ENCODE measurements at regions not wholly inside any gene's neighbourhood (a gene's known extent, or its start where the extent isn't known, plus 50 kb on each side); places are given as distances from the start of the nearest gene placed in this dataset.

DNA sequence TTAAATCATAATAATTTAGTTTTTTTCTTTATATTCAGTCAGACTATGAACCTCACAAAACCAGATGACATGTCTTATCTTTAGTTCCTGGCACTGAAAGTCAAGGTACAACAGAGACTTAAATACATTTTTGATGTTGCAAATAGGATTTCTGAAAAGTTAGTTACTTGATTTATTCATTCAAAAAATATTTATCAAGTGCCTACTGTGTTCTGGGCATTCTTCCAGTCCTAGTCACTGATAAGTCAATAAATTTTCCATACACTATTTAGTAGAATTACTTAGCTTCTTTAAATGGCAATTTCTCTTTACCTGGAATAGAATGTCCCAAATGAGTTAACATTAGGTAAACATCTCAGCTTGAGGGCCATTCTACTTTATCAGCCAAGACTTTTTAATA lies 938.3 kb upstream of the PCDH9 start:
- FAIRE-seq (no peak), ATAC-seq (no peak), DNase-seq (ENCODE audit: low read depth, low spot score) (no peak)
- Histone ChIP-seq H2AFZ (ENCODE audit: control insufficient read depth, low read depth, low read length) (no peak overlapping the region), H3K4me2 (ENCODE audit: control insufficient read depth, insufficient read depth) (no peak overlapping the region), H3K27me3 (replicated peaks in 1 of 2; ENCODE audit: control insufficient read depth in 2 of 2, insufficient read depth in 2 of 2, low read length in 1 of 2) (no peaks in the 10 kb centered on the region), H3K36me3 (ENCODE audit: control insufficient read depth in 2 of 2, insufficient read depth in 2 of 2, low read length in 1 of 2) (no peaks in the 10 kb centered on the region), H4K20me1 (ENCODE audit: control insufficient read depth, insufficient read depth) (no peaks in the 10 kb centered on the region), H3K9me3 (replicated peaks; ENCODE audit: control insufficient read depth, insufficient read depth, low read length) (no peaks in the 10 kb centered on the region), H3K4me3 (no peak overlapping the region), H3K27ac (ENCODE audit: control insufficient read depth, insufficient read depth) (no peak overlapping the region), H3K9ac (ENCODE audit: control insufficient read depth, insufficient read depth, low read length) (no peak overlapping the region), H3K79me2 (ENCODE audit: control insufficient read depth, insufficient read depth, low read length) (no peaks in the 10 kb centered on the region), H3K4me1 (ENCODE audit: control insufficient read depth, insufficient read depth, low read length) (no peaks in the 10 kb centered on the region)
- intact Hi-C loops (cut with micrococcal nuclease; ENCODE audit: unreplicated experiment) (no loop called here), in situ Hi-C loops (cut with MboI) (no loop called here)
- no TSS peak for BruUV-seq (replicated peaks)
- CTCF ChIA-PET: no interaction called here
- TF ChIP-seq RBBP5 (conservative IDR thresholded peaks at IDR 0.05): no peak
- TF ChIP-seq MXI1 (IDR thresholded peaks at IDR 0.05; ENCODE audit: low read depth, low read length): no peak
- no peak for TF ChIP-seq BHLHE40 (IDR thresholded peaks at IDR 0.05; ENCODE audit: borderline replicate concordance in 1 of 2, low read depth in 2 of 2, low read length in 1 of 2)
- no peak for TF ChIP-seq ZBTB4 (CRISPR knock-in tag; IDR thresholded peaks at IDR 0.05)
- TF ChIP-seq ESRRA (IDR thresholded peaks at IDR 0.05; ENCODE audit: low read length): no peak
- TF ChIP-seq NFYB (IDR thresholded peaks at IDR 0.05; ENCODE audit: insufficient read depth, low read depth, low read length): no peak
- no peak for TF ChIP-seq PAX8 (IDR thresholded peaks at IDR 0.05)
- no peak for TF ChIP-seq ZNF687 (IDR thresholded peaks at IDR 0.05)
- TF ChIP-seq KAT2A (conservative IDR thresholded peaks at IDR 0.05; ENCODE audit: control insufficient read depth, low read depth, low read length): no peak
- TF ChIP-seq POLR2A (IDR thresholded peaks at IDR 0.05; ENCODE audit: low read depth, low read length): no peak
- SMC1A ChIA-PET (ENCODE audit: uncharacterized antibody, unreplicated experiment): no interaction called here
- RAD21 ChIA-PET (ENCODE audit: unreplicated experiment): no interaction called here
- POLR2A ChIA-PET: no interaction called here
